ENCODE measurements at regions not wholly inside any gene's neighbourhood (a gene's known extent, or its start where the extent isn't known, plus 50 kb on each side); places are given as distances from the start of the nearest gene placed in this dataset.

- Mint-ChIP-seq H3K4me1 (ENCODE audit: low read depth, unreplicated experiment) (no peaks in the 10 kb centered on the region), H3K36me3 (ENCODE audit: unreplicated experiment) (no peaks in the 10 kb centered on the region), H3K4me3 (ENCODE audit: unreplicated experiment) (no peak overlapping the region), H3K9me3 (ENCODE audit: unreplicated experiment) (no peaks in the 10 kb centered on the region), H3K27ac (ENCODE audit: unreplicated experiment) (no peak overlapping the region), H3K27me3 (ENCODE audit: unreplicated experiment) (peaks cover 1% of the 10 kb centered on the region)
- no peak for DNase-seq
- TF ChIP-seq CTCF (IDR thresholded peaks at IDR 0.05; ENCODE audit: partially characterized antibody, unreplicated experiment), result no peak
Measured at GRCh38 chr14:86027990-86028389, 498.0 kb downstream of the FLRT2 start.

- TF ChIP-seq CTCF (IDR thresholded peaks at IDR 0.05; ENCODE audit: partially characterized antibody, unreplicated experiment), result no peak
- no peak overlapping the region for H3K27ac Mint-ChIP-seq (ENCODE audit: unreplicated experiment)
- peaks cover 1% of the 10 kb centered on the region for H3K27me3 Mint-ChIP-seq (ENCODE audit: unreplicated experiment)
- no peaks in the 10 kb centered on the region for H3K9me3 Mint-ChIP-seq (ENCODE audit: unreplicated experiment)
- no peaks in the 10 kb centered on the region for H3K4me1 Mint-ChIP-seq (ENCODE audit: low read depth, unreplicated experiment)
- no peaks in the 10 kb centered on the region for H3K36me3 Mint-ChIP-seq (ENCODE audit: unreplicated experiment)
- H3K4me3 Mint-ChIP-seq (ENCODE audit: unreplicated experiment), result no peak overlapping the region
- no peak for DNase-seq
Measured at GRCh38 chr14:86027144-86027543, 497.2 kb downstream of the FLRT2 start.

GRCh38 chr14:86022031-86022629 is 492.2 kb downstream of the FLRT2 start:
- H3K27me3 Mint-ChIP-seq (ENCODE audit: unreplicated experiment), result peaks cover 1% of the 10 kb centered on the region
- no peaks in the 10 kb centered on the region for H3K9me3 Mint-ChIP-seq (ENCODE audit: unreplicated experiment)
- no peaks in the 10 kb centered on the region for H3K36me3 Mint-ChIP-seq (ENCODE audit: unreplicated experiment)
- no peak overlapping the region for H3K4me3 Mint-ChIP-seq (ENCODE audit: unreplicated experiment)
- no peak for TF ChIP-seq CTCF (IDR thresholded peaks at IDR 0.05; ENCODE audit: partially characterized antibody, unreplicated experiment)
- no peak overlapping the region for H3K27ac Mint-ChIP-seq (ENCODE audit: unreplicated experiment)
- peaks cover 3% of the 10 kb centered on the region for H3K4me1 Mint-ChIP-seq (ENCODE audit: low read depth, unreplicated experiment)
- DNase-seq, result no peak

- peaks cover 1% of the 10 kb centered on the region for H3K27me3 Mint-ChIP-seq (ENCODE audit: unreplicated experiment)
- no peak for TF ChIP-seq CTCF (IDR thresholded peaks at IDR 0.05; ENCODE audit: partially characterized antibody, unreplicated experiment)
- DNase-seq, result no peak
- no peaks in the 10 kb centered on the region for H3K9me3 Mint-ChIP-seq (ENCODE audit: unreplicated experiment)
- no peak overlapping the region for H3K27ac Mint-ChIP-seq (ENCODE audit: unreplicated experiment)
- peaks cover 3% of the 10 kb centered on the region for H3K4me1 Mint-ChIP-seq (ENCODE audit: low read depth, unreplicated experiment)
- H3K36me3 Mint-ChIP-seq (ENCODE audit: unreplicated experiment), result no peaks in the 10 kb centered on the region
- no peak overlapping the region for H3K4me3 Mint-ChIP-seq (ENCODE audit: unreplicated experiment)
Measured at GRCh38 chr14:86020841-86021240, 490.9 kb downstream of the FLRT2 start.

GRCh38 chr14:86015941-86016340 is 486.0 kb downstream of the FLRT2 start:
- Mint-ChIP-seq H3K4me1 (ENCODE audit: low read depth, unreplicated experiment) (peaks cover 3% of the 10 kb centered on the region), H3K27me3 (ENCODE audit: unreplicated experiment) (no peaks in the 10 kb centered on the region), H3K9me3 (ENCODE audit: unreplicated experiment) (no peaks in the 10 kb centered on the region), H3K36me3 (ENCODE audit: unreplicated experiment) (no peaks in the 10 kb centered on the region), H3K4me3 (ENCODE audit: unreplicated experiment) (no peak overlapping the region), H3K27ac (ENCODE audit: unreplicated experiment) (no peak overlapping the region)
- no peak for TF ChIP-seq CTCF (IDR thresholded peaks at IDR 0.05; ENCODE audit: partially characterized antibody, unreplicated experiment)
- DNase-seq, result no peak

Measured in glutamatergic neuron (in vitro differentiated cells).